ENCODE measurements at regions not wholly inside any gene's neighbourhood (a gene's known extent, or its start where the extent isn't known, plus 50 kb on each side); places are given as distances from the start of the nearest gene placed in this dataset.

DNA sequence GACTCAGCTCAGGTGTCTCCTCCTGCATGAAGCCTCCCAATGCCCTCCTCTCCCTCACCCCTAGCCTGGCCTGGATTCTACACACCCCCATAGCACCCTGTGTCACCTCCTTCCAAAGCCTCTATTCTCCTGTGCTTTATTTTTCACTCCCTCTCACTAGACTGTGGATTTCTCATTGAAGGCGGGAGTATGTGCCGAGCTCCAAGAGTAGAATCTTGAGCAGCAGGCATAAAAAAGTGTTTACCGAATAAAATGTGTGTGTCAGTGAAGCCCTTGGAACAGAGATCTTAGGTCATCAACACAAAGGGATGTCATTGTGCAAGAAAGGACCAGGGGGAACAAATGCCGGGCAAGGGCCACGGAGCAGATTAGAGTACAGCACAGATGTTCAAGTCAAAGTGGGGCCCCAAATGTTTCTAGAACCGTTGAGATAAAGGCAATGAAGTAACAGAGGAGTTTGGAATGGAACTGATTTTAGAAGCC, 106.1 kb upstream of the TMEM170B start:
- intact Hi-C loops (cut with micrococcal nuclease) = loop anchor here (5.0 kb wide), 2 partner anchors 159 to 289 kb away; no protein-coding TSS in a partner anchor
- no peaks in the 10 kb centered on the region for H3K9me3 ChIP-seq (ENCODE audit: control insufficient read depth, insufficient read depth, low read length)
- H2AK5ac ChIP-seq (ENCODE audit: low read depth, low read length) = peak overlapping the region; percentile 65; the same call in 1 of the 2 replicates
- no peak for ATAC-seq (ENCODE audit: low read depth)
- DNase-seq = no peak
- peak overlapping the region in 1 of 2 experiments; percentile 15; a peak in 1 of 4 replicates for H4K8ac ChIP-seq (ENCODE audit: low read depth in 2 of 2, low read length in 2 of 2)
- H2AFZ ChIP-seq (replicated peaks; ENCODE audit: low read length, poor library complexity) = no peak overlapping the region
- no peak overlapping the region for H3K27ac ChIP-seq (ENCODE audit: insufficient read depth, low read length)
- in situ Hi-C loops (cut with MboI; ENCODE audit: low sequenced_read_pairs) = no loop called here
- H3K4me1 ChIP-seq (ENCODE audit: control insufficient read depth, insufficient read depth, low read length) = peaks cover 41% of the 10 kb centered on the region
- peak overlapping the region; percentile 6; the same call in 1 of the 2 replicates for H4K5ac ChIP-seq (ENCODE audit: low read depth, low read length)
- H2BK5ac ChIP-seq (ENCODE audit: low read depth, low read length, poor library complexity, severe bottlenecking) = no peak overlapping the region
- H2BK120ac ChIP-seq (ENCODE audit: low read depth, low read length) = peak overlapping the region; percentile 91; the same call in 1 of the 2 replicates
- no TSS peak for BruUV-seq (replicated peaks)
- POLR2A ChIA-PET (ENCODE audit: unreplicated experiment) = no interaction called here
- peaks cover 29% of the 10 kb centered on the region for H3K9me1 ChIP-seq (ENCODE audit: insufficient read depth, low read length)
- 0 out of 2 replicates have a peak overlapping the region, but pooled peaks have one; percentile 12 for H3K14ac ChIP-seq (replicated peaks; ENCODE audit: low read depth, low read length)
- H2AK9ac ChIP-seq (replicated peaks; ENCODE audit: low read depth, low read length, poor library complexity) = peak overlapping the region; percentile 79
- no peak overlapping the region for H3K4me3 ChIP-seq (ENCODE audit: insufficient read depth, low read depth, low read length)
- no peak overlapping the region; the same call in 1 of the 2 replicates for H3K23ac ChIP-seq (ENCODE audit: low read depth, low read length)
- H3K9ac ChIP-seq (ENCODE audit: low read depth, low read length) = no peak overlapping the region
- peak overlapping the region; percentile 94; the same call in 1 of the 3 replicates for H2BK15ac ChIP-seq (ENCODE audit: low read depth, low read length)
- H4K91ac ChIP-seq (ENCODE audit: insufficient read depth, low read depth, low read length) = peak overlapping the region; percentile 9
- no peak for TF ChIP-seq NFE2L2 (IDR thresholded peaks at IDR 0.05; ENCODE audit: low read depth, low read length)
- TF ChIP-seq, protein P1, sequence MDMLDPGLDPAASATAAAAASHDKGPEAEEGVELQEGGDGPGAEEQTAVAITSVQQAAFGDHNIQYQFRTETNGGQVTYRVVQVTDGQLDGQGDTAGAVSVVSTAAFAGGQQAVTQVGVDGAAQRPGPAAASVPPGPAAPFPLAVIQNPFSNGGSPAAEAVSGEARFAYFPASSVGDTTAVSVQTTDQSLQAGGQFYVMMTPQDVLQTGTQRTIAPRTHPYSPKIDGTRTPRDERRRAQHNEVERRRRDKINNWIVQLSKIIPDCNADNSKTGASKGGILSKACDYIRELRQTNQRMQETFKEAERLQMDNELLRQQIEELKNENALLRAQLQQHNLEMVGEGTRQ (IDR thresholded peaks at IDR 0.05; ENCODE audit: low read depth, low read length) = no peak
- no peak for TF ChIP-seq MAZ (IDR thresholded peaks at IDR 0.05; ENCODE audit: borderline replicate concordance, low read depth, low read length)
- TF ChIP-seq, protein P2, sequence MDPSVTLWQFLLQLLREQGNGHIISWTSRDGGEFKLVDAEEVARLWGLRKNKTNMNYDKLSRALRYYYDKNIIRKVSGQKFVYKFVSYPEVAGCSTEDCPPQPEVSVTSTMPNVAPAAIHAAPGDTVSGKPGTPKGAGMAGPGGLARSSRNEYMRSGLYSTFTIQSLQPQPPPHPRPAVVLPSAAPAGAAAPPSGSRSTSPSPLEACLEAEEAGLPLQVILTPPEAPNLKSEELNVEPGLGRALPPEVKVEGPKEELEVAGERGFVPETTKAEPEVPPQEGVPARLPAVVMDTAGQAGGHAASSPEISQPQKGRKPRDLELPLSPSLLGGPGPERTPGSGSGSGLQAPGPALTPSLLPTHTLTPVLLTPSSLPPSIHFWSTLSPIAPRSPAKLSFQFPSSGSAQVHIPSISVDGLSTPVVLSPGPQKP (IDR thresholded peaks at IDR 0.05; ENCODE audit: borderline replicate concordance, low read depth, low read length) = no peak
- TF ChIP-seq MAFK (IDR thresholded peaks at IDR 0.05; ENCODE audit: low read depth, low read length) = no peak
- TF ChIP-seq SMC3 (IDR thresholded peaks at IDR 0.05; ENCODE audit: low read depth, low read length) = no peak
- no peak for TF ChIP-seq FOS (IDR thresholded peaks at IDR 0.05; ENCODE audit: low read depth, low read length)
- TF ChIP-seq BHLHE40 (IDR thresholded peaks at IDR 0.05; ENCODE audit: low read depth, low read length) = no peak
- TF ChIP-seq MXI1 (IDR thresholded peaks at IDR 0.05; ENCODE audit: borderline replicate concordance, low read depth, low read length) = no peak
- TF ChIP-seq RFX5 (IDR thresholded peaks at IDR 0.05; ENCODE audit: low read depth, low read length) = no peak
- no peak for TF ChIP-seq CHD1 (IDR thresholded peaks at IDR 0.05; ENCODE audit: low read depth, low read length)
- TF ChIP-seq CEBPB (IDR thresholded peaks at IDR 0.05; ENCODE audit: low read depth, low read length) = no peak
- no peak for TF ChIP-seq POLR2A (IDR thresholded peaks at IDR 0.05; ENCODE audit: low read depth, low read length)
- TF ChIP-seq RCOR1 (IDR thresholded peaks at IDR 0.05; ENCODE audit: insufficient replicate concordance, low read length) = no peak
- peak overlapping the region; percentile 88; the same call in 1 of the 2 replicates for H2BK20ac ChIP-seq (ENCODE audit: low read depth, low read length)
- H3K4ac ChIP-seq (ENCODE audit: low read depth, low read length) = peak overlapping the region; percentile 91
- dilution Hi-C loops (cut with HindIII; ENCODE audit: low sequenced_read_pairs, unreplicated experiment) = no loop called here
- 57% methylated on average over 4 of the region's 6 CpGs; no CpG with 5 or more reads in 1 of the 2 experiments for WGBS, 2 experiments (ENCODE audit: extremely low coverage in 2 of 2, insufficient read length in 1 of 2)
- CTCF ChIA-PET = interaction anchor here (0.6 kb wide), 2 partner anchors 153 to 921 kb away, joined by 3 to 4 read pairs; no protein-coding TSS in a partner anchor
- H3K18ac ChIP-seq (ENCODE audit: low read depth, low read length) = peak overlapping the region; percentile 95; the same call in 1 of the 2 replicates
- H3K56ac ChIP-seq (ENCODE audit: extremely low read depth, insufficient read depth, low read length) = no peak overlapping the region
- H3K4me2 ChIP-seq (ENCODE audit: low read depth, low read length) = no peak overlapping the region
- H3K79me1 ChIP-seq (ENCODE audit: low read depth in 1 of 2, low read length in 2 of 2) = no peaks in the 10 kb centered on the region
- H3K27me3 ChIP-seq (ENCODE audit: control insufficient read depth, insufficient read depth, low read length) = no peaks in the 10 kb centered on the region
- no peaks in the 10 kb centered on the region for H3K36me3 ChIP-seq (ENCODE audit: control insufficient read depth, insufficient read depth, low read length)
- no peaks in the 10 kb centered on the region for H4K20me1 ChIP-seq (ENCODE audit: insufficient read depth, low read length)
